BJ (cell line): ENCODE measurements at regions not wholly inside any gene's neighbourhood (a gene's known extent, or its start where the extent isn't known, plus 50 kb on each side); places are given as distances from the start of the nearest gene placed in this dataset.

Experiments used
- CTCF ChIA-PET: fragments of 350-600 bp; formaldehyde crosslinking; extraction: SDS; loops from one replicate; lab custom pipeline; 2021; ENCODE audit warnings: antibody characterized with exemption, inconsistent platforms; lab: Yijun Ruan, JAX
- POLR2A ChIA-PET: fragments of 300-600 bp; sonication (Branson Sonifier 250); formaldehyde crosslinking; extraction: SDS; loops from one replicate; lab custom pipeline; 2021; ENCODE audit warnings: antibody characterized with exemption; lab: Charles Lee
- DNase-seq: peaks from one replicate; pipeline ENCODE4 v3.0.0-alpha.2; 2011; ENCODE audit warnings: low read depth
- H3K27me3 ChIP-seq: 2 replicates; pipeline ENCODE4 v1.6.0; 2011; ENCODE audit warnings: low read length; ENCODE audit not compliant: control insufficient read depth, insufficient read depth
- H3K36me3 ChIP-seq: 2 replicates; pipeline ENCODE4 v1.5.1; 2011; ENCODE audit warnings: low read length; ENCODE audit not compliant: control insufficient read depth, insufficient read depth
- H3K4me3 ChIP-seq: 2 replicates; pipeline ENCODE4 v1.5.1; 2011; ENCODE audit warnings: low read depth, mild to moderate bottlenecking, control low read depth, low read length
- TF ChIP-seq, protein P1 (sequence below): IDR thresholded peaks from 2 replicates; pipeline ENCODE4 v1.5.1; 2011; ENCODE audit warnings: low read depth, mild to moderate bottlenecking, control low read depth, inconsistent platforms, low read length, moderate library complexity; ENCODE audit not compliant: insufficient read depth

DNA sequence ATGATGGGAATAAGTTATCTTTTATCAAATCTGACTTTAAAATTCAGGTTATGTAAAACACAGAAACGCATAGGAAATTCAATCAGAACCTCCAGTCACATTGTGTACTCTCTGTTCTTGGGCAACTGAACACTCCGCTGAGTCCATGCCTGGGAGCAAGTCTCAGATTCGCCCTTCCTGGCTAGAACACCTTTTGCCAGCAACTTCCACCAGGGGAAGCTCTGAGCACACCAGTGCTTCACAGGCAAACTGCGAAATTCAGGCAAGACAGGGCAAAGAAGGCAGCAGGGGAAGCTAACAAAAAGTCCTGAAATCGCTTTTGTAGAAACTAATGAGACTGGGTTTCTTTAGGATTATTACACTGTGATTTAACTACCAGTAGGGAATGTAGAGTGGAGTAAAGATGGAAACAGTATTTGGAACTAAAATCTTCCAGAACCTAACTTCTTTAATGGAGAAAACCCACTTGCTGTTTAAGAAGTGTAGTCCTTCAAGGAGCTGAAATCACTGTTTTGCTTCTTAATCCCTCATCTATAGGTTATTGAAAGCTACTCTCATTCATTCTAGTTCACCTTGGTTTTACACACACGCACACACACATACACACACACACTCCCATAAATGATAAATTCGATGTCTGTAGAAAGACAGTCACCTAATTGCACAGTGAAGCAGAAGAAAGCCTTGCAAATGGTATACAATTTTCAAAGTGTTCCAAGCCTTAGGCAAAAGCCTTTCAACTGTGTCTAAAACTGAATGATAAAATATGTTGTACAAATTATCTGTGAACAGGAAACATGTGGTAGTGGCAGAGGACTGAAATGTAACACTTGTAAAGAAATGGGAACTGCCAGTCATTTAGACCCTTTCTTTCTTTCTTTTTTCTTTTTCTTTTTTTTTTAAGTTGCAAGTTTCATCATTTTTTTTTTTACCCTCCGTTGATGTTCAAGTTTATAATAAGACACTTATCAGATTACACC lies 214.5 kb downstream of the TMEM182 start:
- TF ChIP-seq, protein P1, sequence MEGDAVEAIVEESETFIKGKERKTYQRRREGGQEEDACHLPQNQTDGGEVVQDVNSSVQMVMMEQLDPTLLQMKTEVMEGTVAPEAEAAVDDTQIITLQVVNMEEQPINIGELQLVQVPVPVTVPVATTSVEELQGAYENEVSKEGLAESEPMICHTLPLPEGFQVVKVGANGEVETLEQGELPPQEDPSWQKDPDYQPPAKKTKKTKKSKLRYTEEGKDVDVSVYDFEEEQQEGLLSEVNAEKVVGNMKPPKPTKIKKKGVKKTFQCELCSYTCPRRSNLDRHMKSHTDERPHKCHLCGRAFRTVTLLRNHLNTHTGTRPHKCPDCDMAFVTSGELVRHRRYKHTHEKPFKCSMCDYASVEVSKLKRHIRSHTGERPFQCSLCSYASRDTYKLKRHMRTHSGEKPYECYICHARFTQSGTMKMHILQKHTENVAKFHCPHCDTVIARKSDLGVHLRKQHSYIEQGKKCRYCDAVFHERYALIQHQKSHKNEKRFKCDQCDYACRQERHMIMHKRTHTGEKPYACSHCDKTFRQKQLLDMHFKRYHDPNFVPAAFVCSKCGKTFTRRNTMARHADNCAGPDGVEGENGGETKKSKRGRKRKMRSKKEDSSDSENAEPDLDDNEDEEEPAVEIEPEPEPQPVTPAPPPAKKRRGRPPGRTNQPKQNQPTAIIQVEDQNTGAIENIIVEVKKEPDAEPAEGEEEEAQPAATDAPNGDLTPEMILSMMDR: peak; percentile 23; the same call in 1 of the 2 replicates
- H3K36me3 ChIP-seq: no peaks in the 10 kb centered on the region
- H3K27me3 ChIP-seq: no peaks in the 10 kb centered on the region
- POLR2A ChIA-PET: no interaction called here
- H3K4me3 ChIP-seq: no peak overlapping the region
- CTCF ChIA-PET: interaction anchor here (1.0 kb wide), 1 partner anchor 14 kb away, joined by 4 read pairs; no protein-coding TSS in a partner anchor
- no peak for DNase-seq

DNA sequence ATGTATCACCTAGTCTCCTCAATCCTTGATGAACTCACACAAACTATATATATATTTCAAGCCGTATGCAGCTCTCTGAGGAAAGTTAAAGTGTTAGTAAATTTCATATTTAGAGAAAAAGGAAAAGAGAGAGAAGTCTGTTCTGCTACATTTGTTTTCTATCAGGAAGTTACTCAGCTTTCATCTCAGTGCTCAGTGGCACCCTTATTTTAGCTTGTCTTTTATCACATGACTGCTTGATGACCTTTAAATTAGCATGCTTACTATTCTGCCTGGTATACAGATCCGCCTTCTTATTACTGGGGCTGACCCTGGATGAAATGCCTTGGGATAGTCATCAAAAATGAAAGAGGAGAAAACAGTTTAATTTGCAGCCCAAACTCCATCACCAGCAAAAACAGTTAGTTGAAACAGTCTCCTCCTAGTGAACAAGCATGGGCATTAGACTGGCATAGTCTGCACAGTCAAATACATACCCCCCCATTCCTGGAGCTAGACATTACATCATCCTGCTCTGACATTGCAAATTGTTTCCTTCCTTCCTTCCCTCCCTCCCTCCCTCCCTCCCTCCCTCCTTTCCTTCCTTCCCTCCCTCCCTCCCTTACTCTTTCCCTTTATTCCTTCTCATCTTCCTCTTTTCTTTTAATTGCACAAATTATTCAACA lies 215.7 kb downstream of the TMEM182 start:
- DNase-seq: no peak
- H3K27me3 ChIP-seq: no peaks in the 10 kb centered on the region
- POLR2A ChIA-PET: no interaction called here
- TF ChIP-seq, protein P1: no peak
- CTCF ChIA-PET: no interaction called here
- H3K4me3 ChIP-seq: no peak overlapping the region
- no peaks in the 10 kb centered on the region for H3K36me3 ChIP-seq

DNA sequence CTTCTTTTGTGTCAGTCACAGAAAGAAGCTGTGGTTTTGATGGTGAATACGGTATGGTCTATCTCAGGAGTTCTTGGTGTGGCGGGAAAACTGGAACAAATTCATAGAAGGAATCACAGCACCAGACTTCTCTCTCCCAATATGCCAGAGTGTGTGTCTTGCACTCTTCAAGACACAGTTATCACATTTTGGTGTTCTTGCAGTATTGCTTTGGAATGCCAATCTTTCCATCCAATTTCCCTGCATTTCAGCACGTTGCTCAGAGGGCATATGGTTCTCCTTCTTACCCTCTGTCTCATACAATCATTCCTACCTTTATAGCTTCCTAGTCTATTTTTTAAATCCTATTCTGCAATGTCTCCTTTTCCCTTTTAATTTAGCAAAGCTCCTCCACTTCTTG lies 216.3 kb downstream of the TMEM182 start:
- TF ChIP-seq, protein P1: no peak
- DNase-seq: no peak
- CTCF ChIA-PET: no interaction called here

DNA sequence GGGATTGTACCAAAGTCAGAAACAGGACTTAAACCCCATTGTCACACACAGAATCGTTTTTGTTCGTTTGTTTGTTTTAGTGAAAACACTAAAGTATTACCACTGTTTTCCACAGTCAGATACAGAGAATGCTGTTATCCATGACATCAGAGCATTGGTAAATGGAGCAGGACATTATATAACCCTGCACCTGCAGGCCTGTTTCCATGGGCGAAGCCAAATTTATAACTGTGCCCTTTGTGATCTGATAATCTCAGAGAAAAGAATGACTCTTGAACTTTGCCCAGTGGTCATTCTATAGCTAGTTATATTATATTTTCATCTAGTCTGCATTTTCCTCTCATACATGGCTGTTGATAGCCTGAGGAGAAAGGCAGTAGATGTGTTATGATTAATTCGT lies 217.6 kb downstream of the TMEM182 start:
- ChIA-PET CTCF (no interaction called here), POLR2A (no interaction called here)
- no peak for DNase-seq
- Histone ChIP-seq H3K27me3 (no peaks in the 10 kb centered on the region), H3K4me3 (no peak overlapping the region), H3K36me3 (no peaks in the 10 kb centered on the region)
- TF ChIP-seq, protein P1: no peak

More for the DNA sequence above, 216.3 kb downstream of the TMEM182 start:
- no peaks in the 10 kb centered on the region for H3K36me3 ChIP-seq
- no peaks in the 10 kb centered on the region for H3K27me3 ChIP-seq
- POLR2A ChIA-PET: no interaction called here
- no peak overlapping the region for H3K4me3 ChIP-seq

DNA sequence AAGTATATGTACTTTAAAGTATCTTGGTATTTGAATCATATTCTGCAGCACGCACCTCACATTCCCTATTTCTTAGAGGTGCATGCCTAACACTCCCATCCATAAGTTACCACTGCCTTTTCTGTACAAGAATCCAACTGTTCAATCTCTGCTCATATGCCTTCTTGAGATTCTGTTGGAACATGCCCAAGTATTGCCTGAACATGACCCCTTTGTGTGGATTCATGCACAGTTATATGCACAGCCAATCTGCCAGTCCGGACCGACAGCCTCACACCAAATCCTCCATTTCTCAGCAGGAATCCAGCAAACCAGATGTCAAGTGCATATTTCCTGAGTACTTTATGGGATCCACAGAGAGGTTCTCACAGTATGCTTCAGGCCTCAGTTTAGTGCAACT lies 222.0 kb downstream of the TMEM182 start:
- no peaks in the 10 kb centered on the region for H3K27me3 ChIP-seq
- CTCF ChIA-PET: no interaction called here
- no peaks in the 10 kb centered on the region for H3K36me3 ChIP-seq
- no peak overlapping the region for H3K4me3 ChIP-seq
- TF ChIP-seq, protein P1: no peak
- POLR2A ChIA-PET: no interaction called here
- DNase-seq: no peak
